H9 (cell line): ENCODE measurements at regions not wholly inside any gene's neighbourhood (a gene's known extent, or its start where the extent isn't known, plus 50 kb on each side); places are given as distances from the start of the nearest gene placed in this dataset.

Source experiments
- DNase-seq: peaks from one replicate; pipeline ENCODE4 v3.0.0-alpha.2; 2017
- H2AFZ ChIP-seq: one replicate; pipeline ENCODE4 v1.6.1; 2013; ENCODE audit warnings: mild to moderate bottlenecking, low read length, control low read depth, moderate library complexity
- H2AK5ac ChIP-seq: 2 replicates; pipeline ENCODE4 v1.6.1; 2013; ENCODE audit warnings: low read length, control low read depth, mixed read lengths; ENCODE audit not compliant: insufficient read length
- H2BK120ac ChIP-seq: one replicate; pipeline ENCODE4 v1.6.1; 2013; ENCODE audit warnings: low read depth, mild to moderate bottlenecking, low read length, control low read depth, inconsistent platforms; ENCODE audit not compliant: poor library complexity, severe bottlenecking
- H2BK12ac ChIP-seq: 2 replicates; pipeline ENCODE4 v1.6.1; 2013; ENCODE audit warnings: low read length, control low read depth, mixed read lengths, low read depth; ENCODE audit not compliant: insufficient read length
- H2BK15ac ChIP-seq: 2 replicates; pipeline ENCODE4 v1.6.1; 2013; ENCODE audit warnings: low read depth, low read length, control low read depth
- H2BK20ac ChIP-seq: one replicate; pipeline ENCODE4 v1.6.1; 2013; ENCODE audit warnings: low read depth, mild to moderate bottlenecking, low read length, control low read depth, inconsistent platforms; ENCODE audit not compliant: poor library complexity, severe bottlenecking
- H2BK5ac ChIP-seq: 2 replicates; pipeline ENCODE4 v1.6.1; 2013; ENCODE audit warnings: low read length, control low read depth, mixed read lengths; ENCODE audit not compliant: insufficient read length
- H3K14ac ChIP-seq: 2 replicates; pipeline ENCODE4 v1.6.1; 2013; ENCODE audit warnings: low read length, control low read depth; ENCODE audit not compliant: insufficient read depth
- H3K18ac ChIP-seq: 2 replicates; pipeline ENCODE4 v1.6.1; 2013; ENCODE audit warnings: low read depth, mild to moderate bottlenecking, mixed read lengths, low read length, control low read depth; ENCODE audit not compliant: insufficient read length
- H3K23ac ChIP-seq: 2 replicates; pipeline ENCODE4 v1.6.1; 2013; ENCODE audit warnings: low read length, control low read depth, mixed read lengths, low read depth; ENCODE audit not compliant: insufficient read length
- H3K23me2 ChIP-seq: 2 replicates; pipeline ENCODE4 v1.6.1; 2013; ENCODE audit warnings: low read depth, mild to moderate bottlenecking, mixed read lengths, low read length, control low read depth; ENCODE audit not compliant: insufficient read length, poor library complexity, severe bottlenecking
- H3K27ac ChIP-seq: 2 replicates; pipeline ENCODE4 v1.5.1; 2013; ENCODE audit warnings: low read length, control low read depth, mixed read lengths, low read depth; ENCODE audit not compliant: insufficient read length
- H3K27me3 ChIP-seq: 2 replicates; pipeline ENCODE4 v1.6.1; 2013; ENCODE audit warnings: low read length, control low read depth, inconsistent platforms; ENCODE audit not compliant: insufficient read depth
- H3K4ac ChIP-seq: 2 replicates; pipeline ENCODE4 v1.6.1; 2013; ENCODE audit warnings: low read depth, mild to moderate bottlenecking, control low read depth, inconsistent platforms, low read length, moderate library complexity
- H3K4me1 ChIP-seq: 2 replicates; pipeline ENCODE4 v1.6.1; 2013; ENCODE audit warnings: low read length, control low read depth, inconsistent platforms; ENCODE audit not compliant: insufficient read depth
- H3K4me2 ChIP-seq: 2 replicates; pipeline ENCODE4 v1.6.1; 2013; ENCODE audit warnings: low read length, control low read depth, mixed read lengths; ENCODE audit not compliant: insufficient read length, insufficient read depth
- H3K56ac ChIP-seq: 2 replicates; pipeline ENCODE4 v1.6.1; 2013; ENCODE audit warnings: low read depth, mild to moderate bottlenecking, mixed read lengths, low read length, control low read depth; ENCODE audit not compliant: insufficient read length
- H3K79me1 ChIP-seq: 2 replicates; pipeline ENCODE4 v1.6.1; 2013; ENCODE audit warnings: low read depth, mild to moderate bottlenecking, moderate library complexity, low read length, control low read depth, inconsistent platforms; ENCODE audit not compliant: insufficient read depth, poor library complexity, severe bottlenecking
- H3K79me2 ChIP-seq: 2 replicates; pipeline ENCODE4 v1.6.1; 2013; ENCODE audit warnings: low read length, control low read depth, inconsistent platforms; ENCODE audit not compliant: insufficient read depth
- H3K9ac ChIP-seq: 2 replicates; pipeline ENCODE4 v1.6.1; 2013; ENCODE audit warnings: low read length, control low read depth, mixed read lengths; ENCODE audit not compliant: insufficient read length; ENCODE audit errors: extremely low read depth
- H3K9me3 ChIP-seq: one replicate; pipeline ENCODE4 v1.6.1; 2013; ENCODE audit warnings: low read depth, low read length, inconsistent platforms; ENCODE audit not compliant: control insufficient read depth
- H3T11ph ChIP-seq: one replicate; pipeline ENCODE4 v1.6.1; 2013; ENCODE audit warnings: mild to moderate bottlenecking, low read length, control low read depth, inconsistent platforms
- H4K20me1 ChIP-seq: one replicate; pipeline ENCODE4 v1.6.1; 2013; ENCODE audit not compliant: control insufficient read depth, insufficient read length, insufficient read depth
- H4K5ac ChIP-seq: 2 replicates; pipeline ENCODE4 v1.6.1; 2013; ENCODE audit warnings: low read depth, mild to moderate bottlenecking, mixed read lengths, low read length, control low read depth; ENCODE audit not compliant: insufficient read length
- H4K8ac ChIP-seq: replicated peaks from 2 replicates; pipeline ENCODE4 v1.6.1; 2013; ENCODE audit warnings: low read length, control low read depth, mixed read lengths, low read depth; ENCODE audit not compliant: insufficient read length
- H4K91ac ChIP-seq: 2 replicates; pipeline ENCODE4 v1.6.1; 2013; ENCODE audit warnings: low read depth, mild to moderate bottlenecking, moderate library complexity, mixed read lengths, low read length, control low read depth; ENCODE audit not compliant: insufficient read length
- H3K27ac Mint-ChIP-seq, 3 experiments: 2 replicates in 2 of 3; 3 replicates in 1 of 3; pipeline ENCODE4 v1.8.0; 2020 to 2021; ENCODE audit warnings: mixed read lengths in 3 of 3, mild to moderate bottlenecking in 1 of 3, moderate library complexity in 1 of 3
- H3K27me3 Mint-ChIP-seq: 2 replicates; pipeline ENCODE4 v1.8.0; 2021; ENCODE audit warnings: low read depth, mild to moderate bottlenecking, moderate library complexity, mixed read lengths
- H3K36me3 Mint-ChIP-seq, 3 experiments: 2 replicates in 2 of 3; 3 replicates in 1 of 3; pipeline ENCODE4 v1.8.0; 2020 to 2021; ENCODE audit warnings: low read depth in 3 of 3, mixed read lengths in 3 of 3; ENCODE audit not compliant: insufficient read depth in 1 of 3
- H3K4me1 Mint-ChIP-seq, 2 experiments: 2 replicates each; pipeline ENCODE4 v1.8.0; 2020; ENCODE audit warnings: mixed read lengths in 2 of 2
- H3K4me3 Mint-ChIP-seq, 2 experiments: 2 replicates in 1 of 2; 3 replicates in 1 of 2; pipeline ENCODE4 v1.8.0; 2020 to 2021; ENCODE audit warnings: mild to moderate bottlenecking in 2 of 2, mixed read lengths in 2 of 2, moderate library complexity in 1 of 2
- H3K9me3 Mint-ChIP-seq, 2 experiments: 2 replicates in 1 of 2; 3 replicates in 1 of 2; pipeline ENCODE4 v1.8.0; 2020; ENCODE audit warnings: mild to moderate bottlenecking in 2 of 2, mixed read lengths in 2 of 2, moderate library complexity in 1 of 2
- CTCF ChIP-seq: fragments of 200-600 bp; sonication (generic); conservative IDR thresholded peaks from 3 replicates; pipeline ENCODE4 v1.8.0; 2021; ENCODE audit warnings: antibody characterized with exemption, mild to moderate bottlenecking
- WGBS: extraction: QIAGEN DNeasy Blood & Tissue Kit; methylation state at CpG from one replicate; pipeline ENCODE4 v1.1.7; 2013; ENCODE audit warnings: missing lambda C conversion rate, low lambda C conversion rate, mixed read lengths; ENCODE audit not compliant: insufficient read length; ENCODE audit errors: extremely low coverage; 5-methylcytosine and 5-hydroxymethylcytosine counted together

- H3K9me3 Mint-ChIP-seq: no peaks in the 10 kb centered on the region
- no peak overlapping the region for H3K9ac ChIP-seq
- DNase-seq: no peak
Measured at GRCh38 chr14:82536566-82536965, 1002.9 kb upstream of the SEL1L start.

More at GRCh38 chr14:82536566-82536965, 1002.9 kb upstream of the SEL1L start:
- no peak overlapping the region for H3K4me2 ChIP-seq
- no peaks in the 10 kb centered on the region for H3K4me1 ChIP-seq
- no peaks in the 10 kb centered on the region for H3K27me3 Mint-ChIP-seq
- TF ChIP-seq CTCF: no peak
- peaks cover 0 to 3% of the 10 kb centered on the region in 2 experiments; a peak in 1 of 4 replicates for H3K4me1 Mint-ChIP-seq
- H3K4ac ChIP-seq: no peak overlapping the region
- no peak overlapping the region for H3K4me3 Mint-ChIP-seq
- no peaks in the 10 kb centered on the region for H3K79me1 ChIP-seq
- H4K91ac ChIP-seq: no peak overlapping the region
- no peak overlapping the region for H3K27ac Mint-ChIP-seq
- no peak overlapping the region for H3K18ac ChIP-seq
- H2BK20ac ChIP-seq: no peak overlapping the region
- no peak overlapping the region for H3K14ac ChIP-seq
- no peak overlapping the region for H3K56ac ChIP-seq
- H4K5ac ChIP-seq: no peak overlapping the region
- H3K23me2 ChIP-seq: no peaks in the 10 kb centered on the region
- no peak overlapping the region for H2AFZ ChIP-seq
- no peak overlapping the region for H3T11ph ChIP-seq
- H2BK120ac ChIP-seq: no peak overlapping the region
- no CpG with 5 or more reads among the region's 2 CpGs for WGBS
- no peaks in the 10 kb centered on the region for H3K79me2 ChIP-seq
- H3K36me3 Mint-ChIP-seq: no peaks in the 10 kb centered on the region
- H2BK12ac ChIP-seq: no peak overlapping the region
- H3K23ac ChIP-seq: no peak overlapping the region
- H3K27ac ChIP-seq: no peak overlapping the region
- no peak overlapping the region for H2AK5ac ChIP-seq
- no peak overlapping the region for H2BK15ac ChIP-seq
- H4K8ac ChIP-seq: no peak overlapping the region
- H3K9me3 ChIP-seq: no peaks in the 10 kb centered on the region
- no peaks in the 10 kb centered on the region for H3K27me3 ChIP-seq
- H2BK5ac ChIP-seq: no peak overlapping the region
- H4K20me1 ChIP-seq: no peaks in the 10 kb centered on the region
